PC-9 (cell line): ENCODE measurements at regions not wholly inside any gene's neighbourhood (a gene's known extent, or its start where the extent isn't known, plus 50 kb on each side); places are given as distances from the start of the nearest gene placed in this dataset.

ENCODE experiments used
- EZH2 ChIP-seq: fragments of 200-600 bp; sonication (generic); IDR thresholded peaks from 2 replicates; pipeline ENCODE4 v1.8.0; 2017; ENCODE audit warnings: antibody characterized with exemption, low read depth
- TF ChIP-seq, protein P1 (sequence below): fragments of 200-600 bp; sonication (generic); conservative IDR thresholded peaks from 2 replicates; pipeline ENCODE4 v1.6.1; 2017; ENCODE audit warnings: mixed run types, antibody characterized with exemption, mild to moderate bottlenecking, moderate library complexity

DNA sequence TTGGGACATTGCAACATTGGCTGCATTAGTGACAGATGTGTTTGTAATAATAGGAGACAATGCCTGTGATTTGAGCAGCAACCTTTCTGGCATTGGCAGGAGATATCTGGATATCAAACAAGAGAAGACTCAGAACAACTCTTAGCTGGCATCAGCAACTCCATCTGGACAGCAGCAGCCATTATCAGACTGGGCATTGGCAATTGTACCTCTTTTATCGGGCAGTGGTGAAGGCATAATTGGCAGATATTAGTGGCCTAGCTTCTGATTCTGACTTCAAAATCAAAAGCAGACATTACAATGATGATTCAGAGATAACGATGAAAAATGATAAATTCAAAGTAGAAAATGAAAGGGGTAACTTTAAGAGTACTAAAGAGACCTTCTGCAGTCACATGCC is 1193.7 kb downstream of the EFNB2 start:
- TF ChIP-seq, protein P1, sequence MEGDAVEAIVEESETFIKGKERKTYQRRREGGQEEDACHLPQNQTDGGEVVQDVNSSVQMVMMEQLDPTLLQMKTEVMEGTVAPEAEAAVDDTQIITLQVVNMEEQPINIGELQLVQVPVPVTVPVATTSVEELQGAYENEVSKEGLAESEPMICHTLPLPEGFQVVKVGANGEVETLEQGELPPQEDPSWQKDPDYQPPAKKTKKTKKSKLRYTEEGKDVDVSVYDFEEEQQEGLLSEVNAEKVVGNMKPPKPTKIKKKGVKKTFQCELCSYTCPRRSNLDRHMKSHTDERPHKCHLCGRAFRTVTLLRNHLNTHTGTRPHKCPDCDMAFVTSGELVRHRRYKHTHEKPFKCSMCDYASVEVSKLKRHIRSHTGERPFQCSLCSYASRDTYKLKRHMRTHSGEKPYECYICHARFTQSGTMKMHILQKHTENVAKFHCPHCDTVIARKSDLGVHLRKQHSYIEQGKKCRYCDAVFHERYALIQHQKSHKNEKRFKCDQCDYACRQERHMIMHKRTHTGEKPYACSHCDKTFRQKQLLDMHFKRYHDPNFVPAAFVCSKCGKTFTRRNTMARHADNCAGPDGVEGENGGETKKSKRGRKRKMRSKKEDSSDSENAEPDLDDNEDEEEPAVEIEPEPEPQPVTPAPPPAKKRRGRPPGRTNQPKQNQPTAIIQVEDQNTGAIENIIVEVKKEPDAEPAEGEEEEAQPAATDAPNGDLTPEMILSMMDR, result no peak
- no peak for TF ChIP-seq EZH2
